ENCODE measurements at regions not wholly inside any gene's neighbourhood (a gene's known extent, or its start where the extent isn't known, plus 50 kb on each side); places are given as distances from the start of the nearest gene placed in this dataset.

GRCh38 chr2:59584958-59585357, 968.5 kb downstream of the BCL11A start:
- no peaks in the 10 kb centered on the region for H3K27me3 Mint-ChIP-seq (ENCODE audit: insufficient read depth)
- Histone ChIP-seq H3K9me3 (ENCODE audit: control insufficient read depth, low read length) (no peaks in the 10 kb centered on the region), H3K27me3 (ENCODE audit: control insufficient read depth, insufficient read depth, low read length, poor library complexity, severe bottlenecking) (no peaks in the 10 kb centered on the region), H3K9ac (ENCODE audit: extremely low read depth, low read length, poor library complexity, severe bottlenecking) (no peak overlapping the region), H3K4me3 (ENCODE audit: low read length) (no peak overlapping the region), H3K27ac (ENCODE audit: low read depth, low read length) (no peak overlapping the region), H3K36me3 (ENCODE audit: control insufficient read depth, insufficient read depth, low read length) (no peaks in the 10 kb centered on the region), H3K4me1 (ENCODE audit: control insufficient read depth, insufficient read depth, low read length) (peaks cover 14% of the 10 kb centered on the region)
- no peak overlapping the region for H3K27ac Mint-ChIP-seq
- H3K9me3 Mint-ChIP-seq: no peaks in the 10 kb centered on the region
- WGBS, 2 experiments (ENCODE audit: insufficient coverage in 1 of 2, insufficient read length in 1 of 2): 64% methylated on average over 1 of the region's 1 CpG; no CpG with 5 or more reads in 1 of the 2 experiments
- peak; percentile 89 for DNase-seq
- H3K36me3 Mint-ChIP-seq (ENCODE audit: low read depth): no peaks in the 10 kb centered on the region
- H3K4me1 Mint-ChIP-seq: peaks cover 5% of the 10 kb centered on the region
- no peak overlapping the region for H3K4me3 Mint-ChIP-seq
- TF ChIP-seq CTCF (conservative IDR thresholded peaks at IDR 0.05): peak; percentile 86

- Mint-ChIP-seq H3K27me3 (ENCODE audit: insufficient read depth) (no peaks in the 10 kb centered on the region), H3K4me1 (peaks cover 5% of the 10 kb centered on the region), H3K36me3 (ENCODE audit: low read depth) (no peaks in the 10 kb centered on the region), H3K9me3 (no peaks in the 10 kb centered on the region), H3K4me3 (no peak overlapping the region), H3K27ac (no peak overlapping the region)
- Histone ChIP-seq H3K9ac (ENCODE audit: extremely low read depth, low read length, poor library complexity, severe bottlenecking) (no peak overlapping the region), H3K4me1 (ENCODE audit: control insufficient read depth, insufficient read depth, low read length) (peaks cover 14% of the 10 kb centered on the region), H3K36me3 (ENCODE audit: control insufficient read depth, insufficient read depth, low read length) (no peaks in the 10 kb centered on the region), H3K4me3 (ENCODE audit: low read length) (no peak overlapping the region), H3K27me3 (ENCODE audit: control insufficient read depth, insufficient read depth, low read length, poor library complexity, severe bottlenecking) (no peaks in the 10 kb centered on the region), H3K27ac (ENCODE audit: low read depth, low read length) (no peak overlapping the region), H3K9me3 (ENCODE audit: control insufficient read depth, low read length) (no peaks in the 10 kb centered on the region)
- DNase-seq: no peak
- WGBS, 2 experiments (ENCODE audit: insufficient coverage in 1 of 2, insufficient read length in 1 of 2): 94 to 95% methylated on average over 2 to 3 of the region's 3 CpGs
- no peak for TF ChIP-seq CTCF (conservative IDR thresholded peaks at IDR 0.05)
Observed at GRCh38 chr2:59583173-59583765, 970.2 kb downstream of the BCL11A start.

- peaks cover 8% of the 10 kb centered on the region for H3K4me1 Mint-ChIP-seq
- TF ChIP-seq CTCF (conservative IDR thresholded peaks at IDR 0.05): no peak
- Histone ChIP-seq H3K4me3 (ENCODE audit: low read length) (no peak overlapping the region), H3K36me3 (ENCODE audit: control insufficient read depth, insufficient read depth, low read length) (no peaks in the 10 kb centered on the region), H3K9me3 (ENCODE audit: control insufficient read depth, low read length) (no peaks in the 10 kb centered on the region), H3K4me1 (ENCODE audit: control insufficient read depth, insufficient read depth, low read length) (no peaks in the 10 kb centered on the region), H3K9ac (ENCODE audit: extremely low read depth, low read length, poor library complexity, severe bottlenecking) (no peak overlapping the region), H3K27ac (ENCODE audit: low read depth, low read length) (no peak overlapping the region), H3K27me3 (ENCODE audit: control insufficient read depth, insufficient read depth, low read length, poor library complexity, severe bottlenecking) (no peaks in the 10 kb centered on the region)
- DNase-seq: no peak
- H3K4me3 Mint-ChIP-seq: no peak overlapping the region
- WGBS, 2 experiments (ENCODE audit: insufficient coverage in 1 of 2, insufficient read length in 1 of 2): 88% methylated on average over 3 of the region's 3 CpGs; no CpG with 5 or more reads in 1 of the 2 experiments
- H3K36me3 Mint-ChIP-seq (ENCODE audit: low read depth): no peaks in the 10 kb centered on the region
- H3K9me3 Mint-ChIP-seq: no peaks in the 10 kb centered on the region
- H3K27ac Mint-ChIP-seq: no peak overlapping the region
- H3K27me3 Mint-ChIP-seq (ENCODE audit: insufficient read depth): no peaks in the 10 kb centered on the region
Observed at GRCh38 chr2:59578349-59578748, 975.1 kb downstream of the BCL11A start.

Measured in endodermal cell (in vitro differentiated cells).